22Rv1 (cell line): ENCODE measurements at regions not wholly inside any gene's neighbourhood (a gene's known extent, or its start where the extent isn't known, plus 50 kb on each side); places are given as distances from the start of the nearest gene placed in this dataset.

Source experiments
- H3K27ac ChIP-seq: fragments of 450-650 bp; 2 replicates; pipeline ENCODE4 v1.5.1; 2017
- CTCF ChIP-seq: fragments of 450-650 bp; IDR thresholded peaks from 2 replicates; pipeline ENCODE4 v1.5.1; 2017; ENCODE audit warnings: mild to moderate bottlenecking
- ZFX ChIP-seq: fragments of 450-650 bp; IDR thresholded peaks from 2 replicates; pipeline ENCODE4 v1.6.1; 2017; ENCODE audit warnings: antibody characterized with exemption, borderline replicate concordance

GRCh38 chr4:26110493-26110892, 196.5 kb downstream of the SMIM20 start:
- no peak overlapping the region for H3K27ac ChIP-seq
- no peak for TF ChIP-seq CTCF
- no peak for TF ChIP-seq ZFX

- no peak overlapping the region for H3K27ac ChIP-seq
- TF ChIP-seq CTCF (no peak), ZFX (no peak)
These were observed 199.4 kb downstream of the SMIM20 start for GRCh38 chr4:26113339-26113940.

DNA sequence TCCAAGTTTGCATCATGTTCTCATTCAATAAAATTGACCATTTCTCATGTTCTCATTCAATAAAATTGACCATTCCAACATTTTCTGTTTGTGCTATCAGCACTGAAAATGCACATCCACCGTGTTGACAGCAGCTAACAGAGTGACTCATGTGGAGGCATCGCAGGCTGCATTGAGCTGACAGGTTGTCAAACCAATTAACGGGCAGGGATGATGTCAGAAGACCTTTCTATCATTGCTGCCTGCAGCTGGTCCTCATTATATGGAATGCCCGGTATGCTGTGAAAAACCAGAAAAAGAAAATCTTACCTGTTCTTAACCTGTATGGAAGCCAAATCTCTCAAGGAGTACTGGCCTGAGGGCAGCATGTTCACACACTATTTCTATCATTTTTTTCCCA, 202.0 kb downstream of the SMIM20 start:
- no peak for TF ChIP-seq ZFX
- no peak for TF ChIP-seq CTCF
- no peak overlapping the region for H3K27ac ChIP-seq

GRCh38 chr4:26120098-26120825, 200.6 kb upstream of the RBPJ start:
- H3K27ac ChIP-seq, result no peak overlapping the region
- TF ChIP-seq ZFX (no peak), CTCF (no peak)

DNA sequence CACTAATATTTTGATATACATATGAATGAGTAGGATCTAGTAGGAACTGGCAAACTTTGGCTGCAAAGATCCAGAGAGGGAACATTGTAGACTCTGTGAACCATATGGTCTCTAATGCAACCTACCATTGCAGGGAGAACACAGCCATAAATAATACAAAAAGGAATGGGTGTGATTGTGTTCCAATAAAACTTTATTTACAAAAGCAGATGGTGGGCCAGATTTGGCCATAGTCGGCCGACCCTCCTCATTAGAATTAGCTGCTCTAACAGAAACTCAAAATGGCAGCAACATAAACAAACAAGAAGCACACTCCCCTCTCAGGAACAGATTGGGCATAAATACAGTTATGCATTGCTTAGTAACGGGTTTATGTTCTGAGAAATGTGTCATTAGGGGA, 198.1 kb upstream of the RBPJ start:
- TF ChIP-seq ZFX, result no peak
- TF ChIP-seq CTCF, result no peak
- H3K27ac ChIP-seq, result no peak overlapping the region

DNA sequence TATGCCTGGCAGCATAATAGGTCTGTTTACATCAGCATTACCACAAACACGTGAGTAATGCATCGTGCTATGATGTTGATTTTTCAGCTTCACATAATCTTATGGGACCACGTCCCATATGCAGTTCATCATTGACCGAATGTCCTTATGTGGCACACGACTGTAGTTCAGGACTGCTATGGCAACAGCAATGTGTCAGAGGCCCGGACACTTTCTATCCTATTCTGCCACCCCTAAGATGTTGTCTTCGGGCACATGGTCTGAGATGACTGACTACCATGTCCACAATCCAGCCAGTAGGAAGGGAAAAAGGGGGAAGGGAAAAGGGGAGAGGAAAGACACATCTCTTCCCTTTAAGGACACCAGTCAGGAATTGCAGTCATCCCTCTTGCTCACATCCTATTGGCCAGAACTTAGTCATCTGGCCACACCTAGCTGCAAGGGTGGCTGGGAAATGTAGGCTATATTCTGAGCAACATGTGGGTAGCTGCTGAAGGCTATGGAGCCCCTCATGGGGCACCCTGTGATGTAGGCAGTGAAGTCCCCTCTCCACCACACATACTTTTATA, 196.0 kb upstream of the RBPJ start:
- TF ChIP-seq CTCF, result no peak
- no peak for TF ChIP-seq ZFX

GRCh38 chr4:26126143-26126718, 194.6 kb upstream of the RBPJ start:
- no peak overlapping the region for H3K27ac ChIP-seq
- TF ChIP-seq ZFX, result no peak
- TF ChIP-seq CTCF, result no peak

More for the DNA sequence above, 196.0 kb upstream of the RBPJ start:
- H3K27ac ChIP-seq, result peak overlapping the region; percentile 34
